ENCODE measurements at regions not wholly inside any gene's neighbourhood (a gene's known extent, or its start where the extent isn't known, plus 50 kb on each side); places are given as distances from the start of the nearest gene placed in this dataset.

DNA sequence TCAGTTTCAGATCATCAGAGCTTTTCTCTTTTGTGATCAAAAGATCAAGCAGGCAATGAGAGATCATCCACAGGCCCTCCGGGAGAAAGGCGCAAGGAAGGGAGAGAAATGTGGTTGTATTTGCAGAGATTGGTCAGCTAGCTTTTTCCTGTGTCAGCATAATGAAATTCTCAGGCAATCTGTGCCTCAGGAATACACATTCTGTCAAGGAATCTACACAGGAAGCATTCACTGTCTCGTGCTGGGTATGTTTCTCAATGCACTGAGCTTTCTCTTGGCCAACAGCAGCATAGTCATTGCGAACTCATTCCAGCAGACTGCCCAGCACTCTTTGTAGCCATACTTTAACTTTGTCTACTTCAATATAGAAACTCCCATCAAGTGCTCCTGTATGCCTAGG lies 413.7 kb downstream of the PPP3CA start:
- H3K9me2 ChIP-seq (ENCODE audit: low read depth, low read length) = no peaks in the 10 kb centered on the region
- no peak overlapping the region for H2AFZ ChIP-seq (ENCODE audit: low read length)
- no peaks in the 10 kb centered on the region for H4K20me1 ChIP-seq (ENCODE audit: insufficient read depth, low read length)
- no peak overlapping the region for H3K4me2 ChIP-seq (ENCODE audit: low read length)
- no peaks in the 10 kb centered on the region for H3K79me2 ChIP-seq (ENCODE audit: insufficient read depth, low read length)
- H3K4me3 ChIP-seq (ENCODE audit: low read depth, low read length, poor library complexity, severe bottlenecking) = no peak overlapping the region
- no peaks in the 10 kb centered on the region for H3K4me1 ChIP-seq (ENCODE audit: insufficient read depth, low read length, severe bottlenecking)
- no peaks in the 10 kb centered on the region for H3K9me3 ChIP-seq (ENCODE audit: low read length)
- no peak overlapping the region for H3K27ac ChIP-seq (ENCODE audit: low read depth, low read length, poor library complexity, severe bottlenecking)
- H3F3A ChIP-seq (ENCODE audit: insufficient read depth, low read length) = no peaks in the 10 kb centered on the region
- no peak for TF ChIP-seq EZH2 (IDR thresholded peaks at IDR 0.05; ENCODE audit: borderline replicate concordance, low read length)
- TF ChIP-seq, protein P1, sequence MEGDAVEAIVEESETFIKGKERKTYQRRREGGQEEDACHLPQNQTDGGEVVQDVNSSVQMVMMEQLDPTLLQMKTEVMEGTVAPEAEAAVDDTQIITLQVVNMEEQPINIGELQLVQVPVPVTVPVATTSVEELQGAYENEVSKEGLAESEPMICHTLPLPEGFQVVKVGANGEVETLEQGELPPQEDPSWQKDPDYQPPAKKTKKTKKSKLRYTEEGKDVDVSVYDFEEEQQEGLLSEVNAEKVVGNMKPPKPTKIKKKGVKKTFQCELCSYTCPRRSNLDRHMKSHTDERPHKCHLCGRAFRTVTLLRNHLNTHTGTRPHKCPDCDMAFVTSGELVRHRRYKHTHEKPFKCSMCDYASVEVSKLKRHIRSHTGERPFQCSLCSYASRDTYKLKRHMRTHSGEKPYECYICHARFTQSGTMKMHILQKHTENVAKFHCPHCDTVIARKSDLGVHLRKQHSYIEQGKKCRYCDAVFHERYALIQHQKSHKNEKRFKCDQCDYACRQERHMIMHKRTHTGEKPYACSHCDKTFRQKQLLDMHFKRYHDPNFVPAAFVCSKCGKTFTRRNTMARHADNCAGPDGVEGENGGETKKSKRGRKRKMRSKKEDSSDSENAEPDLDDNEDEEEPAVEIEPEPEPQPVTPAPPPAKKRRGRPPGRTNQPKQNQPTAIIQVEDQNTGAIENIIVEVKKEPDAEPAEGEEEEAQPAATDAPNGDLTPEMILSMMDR (IDR thresholded peaks at IDR 0.05; ENCODE audit: low read length) = no peak
- no peaks in the 10 kb centered on the region for H3K36me3 ChIP-seq (ENCODE audit: insufficient read depth, low read length)
- H3K9ac ChIP-seq (ENCODE audit: low read length) = no peak overlapping the region
- no peaks in the 10 kb centered on the region for H3K27me3 ChIP-seq (ENCODE audit: insufficient read depth, low read length)

DNA sequence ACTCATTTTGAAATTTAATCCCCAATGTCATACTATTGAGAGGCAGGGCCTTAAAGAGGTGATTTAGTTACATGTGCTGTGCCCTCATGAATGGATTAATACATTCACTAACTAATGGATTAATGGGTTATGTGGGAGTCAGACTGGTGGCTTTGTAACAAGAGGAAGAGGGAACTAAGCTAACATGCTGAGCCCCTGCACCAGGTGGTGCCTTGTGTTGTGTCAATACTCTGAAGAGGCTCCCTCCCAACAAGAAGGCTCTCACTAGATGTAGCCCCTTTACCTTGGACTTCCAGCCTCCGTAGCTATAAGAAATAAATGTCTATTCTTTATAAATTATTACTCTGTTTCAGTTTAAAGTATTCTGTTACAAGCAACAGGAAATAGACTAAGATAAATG lies 411.9 kb upstream of the EMCN start:
- Histone ChIP-seq H2AFZ (ENCODE audit: low read length) (no peak overlapping the region), H3F3A (ENCODE audit: insufficient read depth, low read length) (no peaks in the 10 kb centered on the region; the same call in 1 of the 2 replicates), H3K9ac (ENCODE audit: low read length) (no peak overlapping the region), H3K4me2 (ENCODE audit: low read length) (no peak overlapping the region), H3K9me2 (ENCODE audit: low read depth, low read length) (no peaks in the 10 kb centered on the region), H3K9me3 (ENCODE audit: low read length) (no peaks in the 10 kb centered on the region), H3K4me3 (ENCODE audit: low read depth, low read length, poor library complexity, severe bottlenecking) (no peak overlapping the region), H3K36me3 (ENCODE audit: insufficient read depth, low read length) (no peaks in the 10 kb centered on the region), H3K27ac (ENCODE audit: low read depth, low read length, poor library complexity, severe bottlenecking) (no peak overlapping the region), H3K27me3 (ENCODE audit: insufficient read depth, low read length) (no peaks in the 10 kb centered on the region), H3K79me2 (ENCODE audit: insufficient read depth, low read length) (no peaks in the 10 kb centered on the region), H3K4me1 (ENCODE audit: insufficient read depth, low read length, severe bottlenecking) (no peaks in the 10 kb centered on the region), H4K20me1 (ENCODE audit: insufficient read depth, low read length) (no peaks in the 10 kb centered on the region)
- TF ChIP-seq, protein P1 (IDR thresholded peaks at IDR 0.05; ENCODE audit: low read length) = no peak
- TF ChIP-seq EZH2 (IDR thresholded peaks at IDR 0.05; ENCODE audit: borderline replicate concordance, low read length) = no peak

DNA sequence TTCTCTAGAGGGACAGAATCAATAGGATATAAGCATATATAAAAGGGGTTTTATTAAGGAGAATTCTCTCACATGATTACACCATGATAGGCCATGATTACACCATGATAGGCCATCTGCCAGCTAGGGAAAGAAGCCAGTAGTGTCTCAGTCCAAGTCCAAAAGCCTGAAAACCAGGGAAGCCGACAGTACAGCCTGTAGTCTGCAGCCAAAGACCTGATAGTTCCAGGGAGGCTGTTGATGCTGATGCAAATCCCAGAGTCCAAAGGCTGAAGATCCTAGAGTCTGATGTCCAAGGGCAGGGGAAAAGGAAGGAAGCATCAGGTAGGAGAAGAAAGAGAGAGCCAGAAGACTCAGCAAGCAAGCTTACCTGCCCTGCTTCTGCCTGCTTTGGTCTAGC lies 411.3 kb upstream of the EMCN start:
- H3K4me3 ChIP-seq (ENCODE audit: low read depth, low read length, poor library complexity, severe bottlenecking) = no peak overlapping the region
- no peaks in the 10 kb centered on the region for H3K79me2 ChIP-seq (ENCODE audit: insufficient read depth, low read length)
- H3K4me1 ChIP-seq (ENCODE audit: insufficient read depth, low read length, severe bottlenecking) = no peaks in the 10 kb centered on the region
- no peaks in the 10 kb centered on the region for H3K27me3 ChIP-seq (ENCODE audit: insufficient read depth, low read length)
- no peaks in the 10 kb centered on the region for H4K20me1 ChIP-seq (ENCODE audit: insufficient read depth, low read length)
- H3K9ac ChIP-seq (ENCODE audit: low read length) = no peak overlapping the region
- H3K4me2 ChIP-seq (ENCODE audit: low read length) = no peak overlapping the region
- H3F3A ChIP-seq (ENCODE audit: insufficient read depth, low read length) = no peaks in the 10 kb centered on the region; the same call in 1 of the 2 replicates
- H3K9me2 ChIP-seq (ENCODE audit: low read depth, low read length) = no peaks in the 10 kb centered on the region
- no peak for TF ChIP-seq EZH2 (IDR thresholded peaks at IDR 0.05; ENCODE audit: borderline replicate concordance, low read length)
- TF ChIP-seq, protein P1 (IDR thresholded peaks at IDR 0.05; ENCODE audit: low read length) = no peak
- no peak overlapping the region for H2AFZ ChIP-seq (ENCODE audit: low read length)
- H3K36me3 ChIP-seq (ENCODE audit: insufficient read depth, low read length) = no peaks in the 10 kb centered on the region
- H3K27ac ChIP-seq (ENCODE audit: low read depth, low read length, poor library complexity, severe bottlenecking) = no peak overlapping the region
- no peaks in the 10 kb centered on the region for H3K9me3 ChIP-seq (ENCODE audit: low read length)
